OCI-LY1 (cell line): ENCODE measurements at regions not wholly inside any gene's neighbourhood (a gene's known extent, or its start where the extent isn't known, plus 50 kb on each side); places are given as distances from the start of the nearest gene placed in this dataset.

Source experiments
- CTCF ChIP-seq: fragments of 200-600 bp; sonication (generic), shearing (Covaris generic); IDR thresholded peaks from 2 replicates; pipeline ENCODE4 v1.5.1; 2017; ENCODE audit warnings: mild to moderate bottlenecking, antibody characterized with exemption, low read length, moderate library complexity, mixed read lengths
- EZH2 ChIP-seq: fragments of 200-600 bp; sonication (generic), shearing (Covaris generic); IDR thresholded peaks from 2 replicates; pipeline ENCODE4 v1.8.0; 2017; ENCODE audit warnings: borderline replicate concordance, mixed run types, mild to moderate bottlenecking, antibody characterized with exemption, low read length, moderate library complexity, mixed read lengths

GRCh38 chr6:9535106-9535505 lies 879.8 kb downstream of the TFAP2A start:
- TF ChIP-seq CTCF: no peak
- TF ChIP-seq EZH2: no peak
